Gastrocnemius medialis (tissue), 4 donors: ENCODE measurements at regions not wholly inside any gene's neighbourhood (a gene's known extent, or its start where the extent isn't known, plus 50 kb on each side); places are given as distances from the start of the nearest gene placed in this dataset.

Experiments used
- ATAC-seq, 2 donors: fragments of 150-250 bp; one replicate each; pipeline ENCODE4 v1.9.1; 2016
- DNase-seq, 2 donors: peaks; one replicate each; pipeline ENCODE4 v3.0.0-alpha.2; 2019
- H3K27ac ChIP-seq, 4 donors: fragments of 200-600 bp; sonication (generic); 1 replicate in 1 of 4; 2 replicates in 3 of 4; pipeline ENCODE4 v1.5.1; 2016 to 2018; ENCODE audit warnings: mild to moderate bottlenecking in 2 of 4, moderate library complexity in 1 of 4
- H3K27me3 ChIP-seq, 3 donors: fragments of 200-600 bp; sonication (generic) in 2 of 3; 1 replicate in 1 of 3; 2 replicates in 2 of 3; pipeline versions ENCODE4 v1.5.1 to v1.6.0; 2016 to 2019; ENCODE audit warnings: mild to moderate bottlenecking in 1 of 3, moderate library complexity in 1 of 3
- H3K36me3 ChIP-seq, 2 donors: fragments of 200-600 bp; sonication (generic) in 1 of 2; one replicate each; pipeline ENCODE4 v1.5.1; 2017 to 2018
- H3K4me1 ChIP-seq, 2 donors: fragments of 200-600 bp; sonication (generic) in 1 of 2; one replicate each; pipeline ENCODE4 v1.5.1; 2016 to 2017; ENCODE audit warnings: mild to moderate bottlenecking in 2 of 2
- H3K4me3 ChIP-seq, 4 donors: fragments of 200-600 bp; sonication (generic) in 3 of 4; 1 replicate in 1 of 4; 2 replicates in 3 of 4; pipeline ENCODE4 v1.5.1; 2016 to 2019; ENCODE audit warnings: mild to moderate bottlenecking in 2 of 4
- H3K9me3 ChIP-seq, 3 donors: fragments of 200-600 bp; sonication (generic) in 2 of 3; 1 replicate in 1 of 3; 2 replicates in 2 of 3; pipeline ENCODE4 v1.5.1; 2016 to 2019
- POLR2A ChIP-seq, 2 donors: fragments of 450-650 bp; IDR thresholded peaks; one replicate each; pipeline ENCODE4 v1.6.1; 2017; ENCODE audit warnings: antibody characterized with exemption in 2 of 2, mild to moderate bottlenecking in 2 of 2, moderate library complexity in 2 of 2
- in situ Hi-C, 4 donors: fragments of 200-750 bp; cut with MboI; loops; one replicate each; pipeline versions ENCODE4 v1.15.0 to v1.8.0; 2017; ENCODE audit warnings: low sequenced_read_pairs in 4 of 4
- intact Hi-C: fragments of 100-400 bp; cut with DNase I; formaldehyde crosslinking; loops from one replicate; pipeline ENCODE4 v1.15.1; 2023; ENCODE audit warnings: low total_unique reads
- TF ChIP-seq, protein P1 (sequence below), 5 experiments: fragments of 450-650 bp in 3 of 5; fragments of 200-600 bp in 2 of 5; sonication (generic) in 2 of 5; IDR thresholded peaks in 4 of 5; conservative IDR thresholded peaks in 1 of 5; 1 replicate in 4 of 5; 2 replicates in 1 of 5; pipeline ENCODE4 v1.5.1; 2016 to 2019; ENCODE audit warnings: antibody characterized with exemption in 5 of 5, mild to moderate bottlenecking in 3 of 5, moderate library complexity in 3 of 5

GRCh38 chr17:70375406-70375805, 206.1 kb downstream of the KCNJ2 start:
- in situ Hi-C loops: no loop called here
- Histone ChIP-seq H3K4me1 (peaks cover 0 to 4% of the 10 kb centered on the region in 2 donors), H3K27me3 (no peaks in the 10 kb centered on the region), H3K4me3 (no peak overlapping the region), H3K36me3 (no peaks in the 10 kb centered on the region), H3K27ac (no peak overlapping the region), H3K9me3 (no peaks in the 10 kb centered on the region)
- DNase-seq (no peak), ATAC-seq (no peak)
- TF ChIP-seq, protein P1, sequence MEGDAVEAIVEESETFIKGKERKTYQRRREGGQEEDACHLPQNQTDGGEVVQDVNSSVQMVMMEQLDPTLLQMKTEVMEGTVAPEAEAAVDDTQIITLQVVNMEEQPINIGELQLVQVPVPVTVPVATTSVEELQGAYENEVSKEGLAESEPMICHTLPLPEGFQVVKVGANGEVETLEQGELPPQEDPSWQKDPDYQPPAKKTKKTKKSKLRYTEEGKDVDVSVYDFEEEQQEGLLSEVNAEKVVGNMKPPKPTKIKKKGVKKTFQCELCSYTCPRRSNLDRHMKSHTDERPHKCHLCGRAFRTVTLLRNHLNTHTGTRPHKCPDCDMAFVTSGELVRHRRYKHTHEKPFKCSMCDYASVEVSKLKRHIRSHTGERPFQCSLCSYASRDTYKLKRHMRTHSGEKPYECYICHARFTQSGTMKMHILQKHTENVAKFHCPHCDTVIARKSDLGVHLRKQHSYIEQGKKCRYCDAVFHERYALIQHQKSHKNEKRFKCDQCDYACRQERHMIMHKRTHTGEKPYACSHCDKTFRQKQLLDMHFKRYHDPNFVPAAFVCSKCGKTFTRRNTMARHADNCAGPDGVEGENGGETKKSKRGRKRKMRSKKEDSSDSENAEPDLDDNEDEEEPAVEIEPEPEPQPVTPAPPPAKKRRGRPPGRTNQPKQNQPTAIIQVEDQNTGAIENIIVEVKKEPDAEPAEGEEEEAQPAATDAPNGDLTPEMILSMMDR (IDR thresholded peaks at IDR 0.05 in 4 of 5, conservative IDR thresholded peaks at IDR 0.05 in 1 of 5): no peak
- no peak for TF ChIP-seq POLR2A (IDR thresholded peaks at IDR 0.05)
- intact Hi-C loops: no loop called here

DNA sequence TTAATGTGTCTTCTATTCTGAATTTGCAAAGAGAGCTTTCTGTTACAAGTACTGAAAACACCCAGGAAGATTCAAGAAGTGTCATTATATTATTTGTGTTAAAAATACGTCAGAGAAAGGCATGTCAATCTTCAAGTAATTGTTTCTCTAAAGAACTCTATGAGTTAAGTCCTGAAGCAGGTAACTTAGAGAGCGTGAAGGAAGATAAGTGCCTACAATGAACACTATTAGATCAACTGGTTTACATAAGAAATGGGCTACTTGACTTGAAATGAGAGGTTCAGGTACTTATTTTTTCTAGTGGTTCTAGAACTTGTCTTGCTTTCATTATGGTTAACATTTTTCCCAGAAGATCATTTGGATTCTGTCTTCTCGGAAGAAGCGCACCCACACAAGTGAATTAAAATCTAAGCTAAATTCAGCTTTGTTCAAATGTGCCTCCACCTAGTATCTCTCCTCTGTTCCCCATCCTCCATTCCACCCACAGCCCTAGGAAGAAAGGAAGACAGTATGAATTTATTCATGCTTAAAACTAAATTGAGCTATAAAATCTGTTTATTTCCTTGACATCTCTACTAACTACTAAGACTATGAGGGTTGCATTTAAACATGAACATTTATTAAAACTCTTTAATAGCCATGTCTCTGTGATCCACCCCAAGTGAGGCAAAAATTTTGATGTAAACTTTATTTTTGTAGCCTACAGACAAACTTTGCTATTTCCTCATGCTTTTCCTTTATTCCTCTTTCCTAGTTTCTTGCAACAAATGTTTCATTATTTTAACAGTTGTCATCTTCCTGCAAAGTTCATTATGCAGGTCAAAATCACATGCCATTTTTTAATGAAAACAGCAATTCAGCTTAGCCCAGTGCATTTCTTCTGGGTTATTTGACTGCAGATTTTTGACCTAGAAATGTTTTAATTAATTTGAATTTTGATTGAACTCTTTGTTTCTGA, 206.8 kb downstream of the KCNJ2 start:
- TF ChIP-seq, protein P1 (IDR thresholded peaks at IDR 0.05 in 4 of 5, conservative IDR thresholded peaks at IDR 0.05 in 1 of 5): no peak
- TF ChIP-seq POLR2A (IDR thresholded peaks at IDR 0.05): no peak
- in situ Hi-C loops (no loop called here), intact Hi-C loops (no loop called here)
- Histone ChIP-seq H3K4me1 (peaks cover 0 to 4% of the 10 kb centered on the region in 2 donors), H3K27ac (no peak overlapping the region), H3K9me3 (no peaks in the 10 kb centered on the region), H3K36me3 (no peaks in the 10 kb centered on the region), H3K27me3 (no peaks in the 10 kb centered on the region), H3K4me3 (no peak overlapping the region)
- ATAC-seq (no peak), DNase-seq (no peak)

- no peaks in the 10 kb centered on the region for H3K27me3 ChIP-seq
- in situ Hi-C loops: no loop called here
- ATAC-seq: no peak
- no peaks in the 10 kb centered on the region for H3K36me3 ChIP-seq
- DNase-seq: no peak
- TF ChIP-seq, protein P1 (IDR thresholded peaks at IDR 0.05 in 4 of 5, conservative IDR thresholded peaks at IDR 0.05 in 1 of 5): no peak
- TF ChIP-seq POLR2A (IDR thresholded peaks at IDR 0.05): no peak
- no peaks in the 10 kb centered on the region for H3K9me3 ChIP-seq
- no peaks in the 10 kb centered on the region for H3K4me1 ChIP-seq
- intact Hi-C loops: no loop called here
- H3K27ac ChIP-seq: no peak overlapping the region
- no peak overlapping the region for H3K4me3 ChIP-seq
These were observed 208.3 kb downstream of the KCNJ2 start for GRCh38 chr17:70377654-70378053.

DNA sequence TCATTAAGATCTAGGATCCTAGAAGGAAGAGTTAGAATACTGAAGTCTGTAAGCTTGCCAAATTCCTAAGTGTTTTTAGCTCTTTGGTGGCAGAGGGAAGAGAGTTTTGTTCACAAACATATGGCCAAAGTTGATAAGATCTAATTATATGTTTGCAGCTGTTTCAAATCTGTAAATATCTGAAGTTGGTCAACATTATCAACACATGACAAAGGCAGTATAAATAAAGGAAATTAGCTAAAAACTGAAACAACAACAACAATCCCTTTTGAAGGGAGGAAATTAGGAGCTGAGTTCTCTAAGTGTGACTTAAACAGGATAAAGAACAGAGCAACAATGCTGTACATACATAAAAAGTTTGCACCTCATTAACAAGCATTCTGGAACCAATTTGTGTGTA, 208.7 kb downstream of the KCNJ2 start:
- intact Hi-C loops: no loop called here
- ATAC-seq (no peak), DNase-seq (no peak)
- TF ChIP-seq, protein P1 (IDR thresholded peaks at IDR 0.05 in 4 of 5, conservative IDR thresholded peaks at IDR 0.05 in 1 of 5): no peak
- TF ChIP-seq POLR2A (IDR thresholded peaks at IDR 0.05): no peak
- Histone ChIP-seq H3K4me1 (no peaks in the 10 kb centered on the region), H3K27ac (no peak overlapping the region), H3K36me3 (no peaks in the 10 kb centered on the region), H3K4me3 (no peak overlapping the region), H3K9me3 (no peaks in the 10 kb centered on the region), H3K27me3 (no peaks in the 10 kb centered on the region)
- in situ Hi-C loops: no loop called here
